Breast epithelium (tissue), 4 donors: ENCODE measurements at regions not wholly inside any gene's neighbourhood (a gene's known extent, or its start where the extent isn't known, plus 50 kb on each side); places are given as distances from the start of the nearest gene placed in this dataset.

Experiments
- DNase-seq, 2 donors: peaks; one replicate each; pipeline ENCODE4 v3.0.0-alpha.2; 2019; ENCODE audit warnings: low spot score in 2 of 2
- H3K27ac ChIP-seq, 2 donors: fragments of 200-600 bp; sonication (generic) in 1 of 2; one replicate each; pipeline ENCODE4 v1.5.1; 2016 to 2019; ENCODE audit warnings: mild to moderate bottlenecking in 1 of 2
- H3K27me3 ChIP-seq, 2 donors: fragments of 200-600 bp; sonication (generic) in 1 of 2; one replicate each; pipeline versions ENCODE4 v1.5.1 to v1.6.0; 2017 to 2019; ENCODE audit warnings: control low read depth in 1 of 2, mild to moderate bottlenecking in 1 of 2
- H3K36me3 ChIP-seq: fragments of 200-600 bp; one replicate; pipeline ENCODE4 v1.5.1; 2019
- H3K4me1 ChIP-seq, 2 donors: fragments of 200-600 bp; sonication (generic); one replicate each; pipeline ENCODE4 v1.5.1; 2016 to 2019; ENCODE audit warnings: control low read depth in 1 of 2
- H3K4me3 ChIP-seq, 3 donors: fragments of 200-600 bp; sonication (generic); 1 replicate in 2 of 3; 2 replicates in 1 of 3; pipeline ENCODE4 v1.5.1; 2016 to 2019; ENCODE audit warnings: mild to moderate bottlenecking in 3 of 3, moderate library complexity in 2 of 3
- H3K9me3 ChIP-seq, 2 donors: fragments of 200-600 bp; sonication (generic) in 1 of 2; one replicate each; pipeline ENCODE4 v1.5.1; 2016 to 2019; ENCODE audit warnings: control low read depth in 1 of 2
- POLR2A ChIP-seq: fragments of 450-650 bp; IDR thresholded peaks from one replicate; pipeline ENCODE4 v1.6.1; 2016; ENCODE audit warnings: antibody characterized with exemption, mild to moderate bottlenecking, moderate library complexity
- POLR2AphosphoS5 ChIP-seq, 3 donors: sonication (generic); formaldehyde crosslinking; IDR thresholded peaks; one replicate each; pipeline ENCODE4 v1.6.1; 2017; ENCODE audit warnings: antibody characterized with exemption in 3 of 3
- intact Hi-C: fragments of 100-400 bp; cut with DNase I; formaldehyde crosslinking; loops from one replicate; pipeline ENCODE4 v1.15.1; 2023; ENCODE audit warnings: low total_unique reads
- TF ChIP-seq, protein P1 (sequence below), 3 donors: fragments of 450-650 bp; IDR thresholded peaks; one replicate each; pipeline ENCODE4 v1.5.1; 2016 to 2017; ENCODE audit warnings: antibody characterized with exemption in 3 of 3, mild to moderate bottlenecking in 3 of 3, moderate library complexity in 3 of 3

DNA sequence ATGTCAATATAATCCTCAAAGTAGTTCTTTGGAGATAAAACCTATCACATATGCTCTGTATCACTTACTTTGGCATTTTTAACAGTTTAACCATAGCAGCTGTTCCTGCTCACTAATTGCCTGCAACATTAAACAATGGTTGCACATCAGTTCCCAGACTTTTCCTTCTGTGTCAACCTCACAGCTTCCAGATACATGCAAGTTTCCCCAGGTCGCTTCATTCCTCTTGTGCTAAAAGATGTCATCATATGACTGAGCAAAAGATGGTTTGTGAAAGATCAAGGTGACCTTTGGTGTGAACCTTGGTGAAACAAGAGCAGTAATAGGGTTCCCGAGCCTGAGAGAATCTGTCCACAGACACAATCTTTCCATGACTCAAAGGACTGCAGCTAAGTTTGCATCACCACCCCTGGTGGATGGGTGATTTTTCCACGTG, 500.4 kb upstream of the PAPPA start:
- no peak for DNase-seq
- intact Hi-C loops, result no loop called here
- H3K36me3 ChIP-seq, result no peaks in the 10 kb centered on the region
- no peak overlapping the region for H3K4me3 ChIP-seq
- H3K4me1 ChIP-seq, result no peaks in the 10 kb centered on the region
- H3K27me3 ChIP-seq, result no peaks in the 10 kb centered on the region
- H3K27ac ChIP-seq, result no peak overlapping the region
- no peaks in the 10 kb centered on the region for H3K9me3 ChIP-seq
- no peak for TF ChIP-seq POLR2AphosphoS5 (IDR thresholded peaks at IDR 0.05)
- TF ChIP-seq, protein P1, sequence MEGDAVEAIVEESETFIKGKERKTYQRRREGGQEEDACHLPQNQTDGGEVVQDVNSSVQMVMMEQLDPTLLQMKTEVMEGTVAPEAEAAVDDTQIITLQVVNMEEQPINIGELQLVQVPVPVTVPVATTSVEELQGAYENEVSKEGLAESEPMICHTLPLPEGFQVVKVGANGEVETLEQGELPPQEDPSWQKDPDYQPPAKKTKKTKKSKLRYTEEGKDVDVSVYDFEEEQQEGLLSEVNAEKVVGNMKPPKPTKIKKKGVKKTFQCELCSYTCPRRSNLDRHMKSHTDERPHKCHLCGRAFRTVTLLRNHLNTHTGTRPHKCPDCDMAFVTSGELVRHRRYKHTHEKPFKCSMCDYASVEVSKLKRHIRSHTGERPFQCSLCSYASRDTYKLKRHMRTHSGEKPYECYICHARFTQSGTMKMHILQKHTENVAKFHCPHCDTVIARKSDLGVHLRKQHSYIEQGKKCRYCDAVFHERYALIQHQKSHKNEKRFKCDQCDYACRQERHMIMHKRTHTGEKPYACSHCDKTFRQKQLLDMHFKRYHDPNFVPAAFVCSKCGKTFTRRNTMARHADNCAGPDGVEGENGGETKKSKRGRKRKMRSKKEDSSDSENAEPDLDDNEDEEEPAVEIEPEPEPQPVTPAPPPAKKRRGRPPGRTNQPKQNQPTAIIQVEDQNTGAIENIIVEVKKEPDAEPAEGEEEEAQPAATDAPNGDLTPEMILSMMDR (IDR thresholded peaks at IDR 0.05), result no peak
- TF ChIP-seq POLR2A, result no peak

DNA sequence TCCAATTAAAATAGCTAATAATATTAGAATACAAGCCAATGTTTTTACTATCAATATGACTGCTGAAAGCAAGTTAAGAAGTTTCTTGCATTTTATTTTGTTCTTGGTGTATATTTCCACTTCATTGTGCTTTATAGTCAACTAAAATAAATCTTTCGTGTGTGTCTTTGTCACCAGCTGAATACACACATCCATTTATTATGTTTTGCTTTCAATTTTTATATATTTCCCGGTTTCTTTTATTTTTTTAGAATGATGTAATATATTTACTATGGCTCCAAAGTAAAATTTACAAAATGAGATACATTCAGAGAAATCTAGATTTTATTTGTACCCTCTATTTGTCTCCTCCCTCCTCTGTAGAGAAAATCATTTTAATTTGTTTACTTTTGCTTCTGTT, 495.9 kb upstream of the PAPPA start:
- H3K36me3 ChIP-seq, result no peaks in the 10 kb centered on the region
- intact Hi-C loops, result no loop called here
- no peaks in the 10 kb centered on the region for H3K9me3 ChIP-seq
- H3K27me3 ChIP-seq, result no peaks in the 10 kb centered on the region
- no peaks in the 10 kb centered on the region for H3K4me1 ChIP-seq
- no peak overlapping the region for H3K27ac ChIP-seq
- TF ChIP-seq, protein P1 (IDR thresholded peaks at IDR 0.05), result no peak
- no peak for TF ChIP-seq POLR2AphosphoS5 (IDR thresholded peaks at IDR 0.05)
- no peak for TF ChIP-seq POLR2A
- no peak overlapping the region for H3K4me3 ChIP-seq
- no peak for DNase-seq

DNA sequence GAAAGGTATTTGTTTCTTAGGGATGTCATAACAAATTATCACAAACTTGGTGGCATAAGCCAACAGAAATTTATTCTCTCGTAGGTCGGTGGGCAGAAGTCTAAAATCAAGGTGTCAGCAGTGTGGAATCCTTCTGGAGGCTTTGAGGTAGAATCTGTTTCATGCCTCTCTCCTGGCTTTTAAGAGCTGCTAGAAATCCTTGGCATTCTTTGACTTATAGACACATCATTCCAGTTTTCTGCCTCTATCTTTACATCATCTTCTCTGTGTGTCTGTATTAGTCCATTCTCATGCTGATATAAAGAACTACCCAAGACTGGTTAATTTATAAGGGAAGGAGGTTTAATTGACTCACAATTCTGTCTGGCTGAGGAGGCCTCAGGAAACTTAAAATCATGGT, 488.1 kb upstream of the PAPPA start:
- TF ChIP-seq, protein P1 (IDR thresholded peaks at IDR 0.05), result no peak
- no peak for TF ChIP-seq POLR2A
- TF ChIP-seq POLR2AphosphoS5 (IDR thresholded peaks at IDR 0.05), result no peak
- intact Hi-C loops, result no loop called here
- H3K4me3 ChIP-seq, result no peak overlapping the region

DNA sequence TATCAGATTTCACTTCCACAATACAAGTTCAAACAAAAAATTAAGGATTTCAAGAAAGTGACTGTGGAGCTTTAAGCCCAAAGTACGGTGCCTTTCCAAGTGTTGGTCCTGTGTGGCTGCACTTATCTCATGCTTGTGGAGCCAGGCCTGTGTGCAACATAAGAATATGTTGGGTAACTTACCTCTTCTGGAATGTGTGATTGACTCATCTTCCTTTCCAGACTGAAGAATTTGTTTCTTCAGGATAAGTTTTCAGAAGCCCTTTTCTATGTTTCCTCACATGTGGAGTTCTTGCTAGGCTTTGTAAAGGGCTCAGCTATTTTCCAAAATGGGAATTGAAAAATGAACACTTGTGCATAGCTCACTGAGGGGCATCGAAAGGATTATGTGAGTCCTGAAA, 485.1 kb upstream of the PAPPA start:
- DNase-seq, result no peak
- no peaks in the 10 kb centered on the region for H3K36me3 ChIP-seq
- no peaks in the 10 kb centered on the region for H3K9me3 ChIP-seq
- H3K4me3 ChIP-seq, result no peak overlapping the region
- H3K27me3 ChIP-seq, result no peaks in the 10 kb centered on the region
- TF ChIP-seq POLR2AphosphoS5 (IDR thresholded peaks at IDR 0.05) (no peak), POLR2A (no peak)
- TF ChIP-seq, protein P1 (IDR thresholded peaks at IDR 0.05), result no peak
- H3K27ac ChIP-seq, result no peak overlapping the region
- intact Hi-C loops, result no loop called here
- H3K4me1 ChIP-seq, result no peaks in the 10 kb centered on the region

More for the DNA sequence above, 488.1 kb upstream of the PAPPA start:
- no peak for DNase-seq
- H3K27ac ChIP-seq, result no peak overlapping the region
- H3K27me3 ChIP-seq, result no peaks in the 10 kb centered on the region
- H3K36me3 ChIP-seq, result no peaks in the 10 kb centered on the region
- H3K4me1 ChIP-seq, result no peaks in the 10 kb centered on the region
- H3K9me3 ChIP-seq, result no peaks in the 10 kb centered on the region

DNA sequence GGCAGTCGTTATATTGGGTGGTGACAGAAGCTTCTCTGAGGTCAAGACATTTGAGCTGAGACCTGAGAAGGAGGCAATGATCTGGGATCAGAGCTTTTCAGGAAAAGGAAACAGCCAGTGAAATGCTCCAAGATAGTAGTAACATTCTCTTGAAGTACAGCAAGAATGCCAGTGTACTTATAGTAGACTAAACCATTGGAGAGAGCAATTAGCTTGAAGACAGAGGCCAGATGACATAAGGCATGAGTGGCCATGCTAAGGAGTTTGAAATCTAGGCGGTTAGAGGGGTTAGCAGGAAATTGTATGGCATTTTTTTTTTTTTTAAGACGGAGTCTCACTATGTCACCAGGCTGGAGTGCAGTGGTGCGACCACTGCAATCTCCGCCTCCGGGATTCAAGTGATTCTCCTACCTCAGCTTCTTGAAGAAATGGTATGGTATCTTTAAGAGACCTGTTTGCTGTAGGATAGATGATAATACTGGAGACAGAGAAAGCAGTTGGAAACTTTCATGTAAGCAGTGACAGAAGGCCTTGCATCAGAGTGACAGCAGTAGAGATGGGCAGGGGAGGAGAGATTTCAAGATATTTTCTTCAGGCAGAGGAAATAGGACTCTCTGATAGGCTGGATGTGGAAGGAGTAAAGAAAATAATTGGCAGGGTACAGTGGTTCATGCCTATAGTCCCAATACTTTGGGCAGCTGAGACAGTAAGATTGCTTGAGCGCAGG, 482.2 kb upstream of the PAPPA start:
- Histone ChIP-seq H3K36me3 (no peaks in the 10 kb centered on the region), H3K9me3 (no peaks in the 10 kb centered on the region), H3K4me1 (no peaks in the 10 kb centered on the region), H3K4me3 (no peak overlapping the region), H3K27me3 (no peaks in the 10 kb centered on the region), H3K27ac (no peak overlapping the region)
- intact Hi-C loops, result loop anchor here (5.0 kb wide), 2 partner anchors 464 to 666 kb away; no protein-coding TSS in a partner anchor
- DNase-seq, result no peak
- no peak for TF ChIP-seq POLR2A
- TF ChIP-seq, protein P1 (IDR thresholded peaks at IDR 0.05), result no peak
